HT1080 (cell line): ENCODE measurements at regions not wholly inside any gene's neighbourhood (a gene's known extent, or its start where the extent isn't known, plus 50 kb on each side); places are given as distances from the start of the nearest gene placed in this dataset.
A peak's percentile ranks its signal among the peaks of the same experiment; 100 is the strongest.

Experiments
- DNase-seq: peaks from one replicate; pipeline ENCODE4 v3.0.0-alpha.2; 2015; ENCODE audit warnings: low read depth

GRCh38 chr13:69425235-69425634 lies 682.4 kb upstream of the ATXN8OS start:
- DNase-seq = no peak

- DNase-seq = no peak
These were observed 683.8 kb upstream of the ATXN8OS start for GRCh38 chr13:69423844-69424243.

- DNase-seq = no peak
These were observed 689.3 kb upstream of the ATXN8OS start for GRCh38 chr13:69418319-69418718.

- DNase-seq = no peak
These were observed 696.9 kb upstream of the ATXN8OS start for GRCh38 chr13:69410761-69411160.

- DNase-seq = no peak
These were observed 715.9 kb upstream of the ATXN8OS start for GRCh38 chr13:69391756-69392155.

DNA sequence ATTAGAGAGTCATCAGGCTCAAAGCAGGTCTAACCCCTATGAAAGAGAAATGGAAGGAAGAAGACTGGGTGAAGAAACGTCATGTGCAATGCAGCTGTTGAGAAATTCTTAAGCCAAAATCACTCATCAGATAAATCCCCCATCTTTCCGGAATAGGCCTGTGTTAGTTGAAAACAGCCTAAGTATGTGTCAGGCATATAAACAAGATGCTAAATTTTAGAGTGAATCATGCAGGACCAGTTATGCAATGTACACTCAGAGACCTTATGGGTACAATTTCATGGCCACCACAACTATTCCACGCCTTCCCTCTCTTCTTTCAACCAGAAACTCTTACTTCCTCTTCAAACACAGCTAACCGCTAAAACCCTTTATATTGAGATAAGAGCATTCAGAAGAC lies 717.7 kb upstream of the ATXN8OS start:
- peak; percentile 59 for DNase-seq

- no peak for DNase-seq
These were observed 733.7 kb upstream of the ATXN8OS start for GRCh38 chr13:69373747-69374425.

- DNase-seq = no peak
These were observed 744.3 kb upstream of the ATXN8OS start for GRCh38 chr13:69363360-69363759.

DNA sequence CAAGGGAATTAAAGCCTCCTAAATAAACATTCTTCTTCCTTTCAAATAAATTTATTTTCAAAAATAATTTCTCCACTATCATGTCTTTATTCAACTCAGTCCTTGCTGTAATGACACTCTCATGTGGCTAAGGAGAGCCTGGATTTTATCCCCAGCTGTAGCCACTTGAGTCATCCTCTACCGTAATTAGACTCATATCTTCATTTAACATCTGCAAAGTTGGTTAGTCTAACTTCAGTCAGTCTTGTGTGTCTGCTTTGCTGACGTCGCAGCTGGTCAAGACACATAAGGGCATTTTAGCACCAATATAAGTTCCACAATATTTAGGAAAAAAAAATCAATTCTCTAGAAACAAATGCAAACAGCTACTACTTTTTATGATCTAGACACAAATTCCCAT lies 776.4 kb upstream of the ATXN8OS start:
- no peak for DNase-seq

GRCh38 chr13:69324090-69324886 lies 783.3 kb upstream of the ATXN8OS start:
- DNase-seq = peak; percentile 40

GRCh38 chr13:69319656-69320055 lies 788.0 kb upstream of the ATXN8OS start:
- DNase-seq = peak; percentile 8

DNA sequence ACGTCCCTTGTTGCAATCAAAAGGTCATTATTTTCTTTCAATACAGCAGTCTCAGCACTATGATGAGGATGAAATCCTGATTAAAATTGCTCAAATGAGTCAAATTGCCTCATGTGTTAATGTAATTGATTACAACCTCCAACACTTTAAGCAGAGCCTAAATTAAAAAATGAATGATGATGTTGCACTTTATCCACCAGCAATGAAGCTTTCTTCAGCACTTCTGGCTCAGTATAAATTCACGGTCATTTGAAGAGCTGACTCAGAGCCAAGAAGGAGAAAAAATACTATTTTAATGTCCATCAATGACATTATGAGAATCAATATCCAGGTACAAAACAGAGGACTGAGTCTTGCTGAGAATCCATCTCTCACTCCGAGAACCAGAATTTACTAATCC lies 792.6 kb upstream of the ATXN8OS start:
- no peak for DNase-seq

DNA sequence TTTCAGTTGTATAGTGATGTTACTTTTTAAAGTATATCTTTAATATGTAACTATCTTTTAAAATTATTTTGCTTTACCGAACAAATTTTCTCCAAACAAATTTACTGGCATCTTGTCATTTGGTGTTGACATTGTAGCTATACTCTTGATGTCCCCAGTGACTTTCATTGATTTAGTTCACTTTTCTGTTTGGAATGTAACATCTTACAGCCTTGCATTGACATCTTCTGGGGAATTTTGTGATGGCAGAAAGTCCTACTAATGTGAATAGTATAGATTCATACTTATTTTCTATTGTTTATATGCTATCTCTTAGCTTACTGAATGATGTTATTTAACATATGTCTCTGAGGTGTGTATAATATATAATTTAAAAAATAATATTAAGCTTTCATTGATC lies 800.9 kb upstream of the ATXN8OS start:
- no peak for DNase-seq

DNA sequence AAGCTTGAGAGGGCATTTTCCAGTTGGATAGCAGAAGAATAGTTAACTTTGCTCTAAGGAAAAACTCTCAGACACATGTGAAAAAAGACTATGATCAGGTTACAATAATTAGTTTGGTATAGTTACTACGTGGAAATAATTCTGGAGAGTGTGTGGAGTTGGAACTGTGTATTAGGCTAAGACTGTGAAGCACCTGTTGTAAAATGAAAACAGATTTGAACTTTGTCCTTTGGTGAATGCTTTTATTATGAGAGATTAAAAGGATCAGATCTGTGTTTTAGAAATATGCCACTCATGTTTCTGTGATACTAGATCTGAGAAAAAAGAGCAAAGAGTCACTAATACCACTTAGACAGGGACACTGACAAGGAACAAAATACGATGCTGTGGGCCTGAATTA lies 807.5 kb upstream of the ATXN8OS start:
- DNase-seq = no peak

- no peak for DNase-seq
These were observed 811.5 kb upstream of the ATXN8OS start for GRCh38 chr13:69296130-69296529.

DNA sequence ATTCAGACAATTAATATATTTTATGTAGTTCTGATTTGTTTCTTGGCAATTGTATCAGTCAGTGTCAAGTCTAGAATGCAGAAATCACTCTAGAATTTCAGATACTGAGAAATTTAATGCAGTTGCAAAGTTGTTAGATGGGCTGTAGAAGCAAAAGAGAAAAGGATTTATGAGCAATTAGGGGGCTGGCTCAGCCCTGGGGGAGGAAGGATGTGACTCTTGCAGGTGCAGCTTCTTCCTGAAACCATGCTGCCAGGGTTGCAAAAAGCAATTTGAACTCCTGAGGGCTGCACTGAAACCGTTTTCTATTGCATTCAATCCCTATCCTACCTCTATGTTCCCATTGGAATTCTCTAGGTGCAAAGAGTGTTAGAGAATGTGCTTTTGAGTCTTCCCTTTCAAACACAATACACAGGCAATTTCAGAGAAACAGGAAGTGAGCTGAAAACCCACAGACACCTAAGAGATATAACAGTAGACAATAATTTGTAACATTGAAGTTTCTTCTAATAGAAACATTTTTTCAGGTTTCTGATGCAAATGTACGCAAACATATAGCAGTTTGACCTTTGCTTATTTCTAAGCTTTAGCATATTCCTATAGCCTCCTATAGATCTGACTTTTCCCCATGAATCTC lies 814.7 kb upstream of the ATXN8OS start:
- no peak for DNase-seq

DNA sequence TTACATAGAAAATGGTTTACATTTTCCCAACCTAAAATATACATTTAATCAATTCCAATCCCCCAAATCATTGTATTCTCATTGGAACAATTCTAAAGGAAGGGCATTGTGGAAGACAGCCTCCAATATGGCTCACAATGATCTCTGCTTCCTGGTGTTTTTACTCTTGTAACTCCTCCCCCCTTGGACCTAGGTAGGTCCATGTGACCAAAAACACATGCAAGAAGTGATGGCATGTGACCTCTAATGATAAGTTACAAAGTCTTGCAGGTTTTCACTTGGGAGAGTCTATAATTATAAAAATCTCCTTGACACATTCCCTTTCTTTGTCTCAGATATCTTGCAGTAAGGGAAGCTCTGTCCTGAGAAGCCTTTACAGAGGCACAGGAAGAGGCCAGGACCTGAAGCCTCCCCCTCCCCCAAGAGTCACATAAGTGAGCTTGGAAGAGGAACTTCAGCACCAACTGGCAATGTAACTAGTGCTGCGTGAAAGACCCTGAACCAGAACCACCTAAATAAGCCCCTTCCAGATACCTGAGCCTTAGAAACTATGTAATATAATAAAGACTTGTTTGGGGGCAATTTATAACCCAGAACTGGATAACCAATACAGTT lies 816.2 kb upstream of the ATXN8OS start:
- DNase-seq = no peak

GRCh38 chr13:69288026-69288425 lies 819.6 kb upstream of the ATXN8OS start:
- DNase-seq = no peak

GRCh38 chr13:69287050-69287698 lies 820.5 kb upstream of the ATXN8OS start:
- peak; percentile 20 for DNase-seq

DNA sequence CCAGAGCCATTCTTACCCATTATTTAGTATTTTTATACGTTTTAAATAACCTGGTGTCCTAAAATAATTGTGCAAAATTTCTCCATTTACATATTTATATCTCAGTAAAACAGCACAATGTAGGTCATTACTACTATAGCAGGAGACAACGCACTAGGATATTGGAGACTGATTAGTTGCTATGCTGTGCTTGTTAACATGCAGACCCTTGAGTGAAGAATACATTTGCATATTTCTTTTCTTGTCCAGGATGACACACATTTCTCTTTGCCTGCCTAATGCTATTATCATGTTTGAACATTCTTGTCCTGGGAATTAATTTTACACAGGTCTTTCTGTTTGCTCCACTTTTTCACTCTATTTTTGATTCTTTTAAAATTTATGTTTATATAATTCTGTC lies 823.8 kb upstream of the ATXN8OS start:
- no peak for DNase-seq

- no peak for DNase-seq
These were observed 824.3 kb upstream of the ATXN8OS start for GRCh38 chr13:69283301-69283700.

- DNase-seq = no peak
These were observed 827.2 kb upstream of the ATXN8OS start for GRCh38 chr13:69280399-69280798.
